Jurkat, Clone E6-1 (cell line): ENCODE measurements at regions not wholly inside any gene's neighbourhood (a gene's known extent, or its start where the extent isn't known, plus 50 kb on each side); places are given as distances from the start of the nearest gene placed in this dataset.
"Not testable (repeated sequence)": the region's sequence is repeated elsewhere in the genome, so short reads cannot be mapped to it uniquely, and the experiment has no call there.

Source experiments
- DNase-seq: peaks from one replicate; pipeline ENCODE4 v3.0.0-alpha.2; 2011; ENCODE audit warnings: low read depth, low spot score
- H3K4me3 ChIP-seq: 2 replicates; pipeline ENCODE4 v1.5.1; 2011; ENCODE audit warnings: mild to moderate bottlenecking, low read length, control low read depth, moderate library complexity

DNA sequence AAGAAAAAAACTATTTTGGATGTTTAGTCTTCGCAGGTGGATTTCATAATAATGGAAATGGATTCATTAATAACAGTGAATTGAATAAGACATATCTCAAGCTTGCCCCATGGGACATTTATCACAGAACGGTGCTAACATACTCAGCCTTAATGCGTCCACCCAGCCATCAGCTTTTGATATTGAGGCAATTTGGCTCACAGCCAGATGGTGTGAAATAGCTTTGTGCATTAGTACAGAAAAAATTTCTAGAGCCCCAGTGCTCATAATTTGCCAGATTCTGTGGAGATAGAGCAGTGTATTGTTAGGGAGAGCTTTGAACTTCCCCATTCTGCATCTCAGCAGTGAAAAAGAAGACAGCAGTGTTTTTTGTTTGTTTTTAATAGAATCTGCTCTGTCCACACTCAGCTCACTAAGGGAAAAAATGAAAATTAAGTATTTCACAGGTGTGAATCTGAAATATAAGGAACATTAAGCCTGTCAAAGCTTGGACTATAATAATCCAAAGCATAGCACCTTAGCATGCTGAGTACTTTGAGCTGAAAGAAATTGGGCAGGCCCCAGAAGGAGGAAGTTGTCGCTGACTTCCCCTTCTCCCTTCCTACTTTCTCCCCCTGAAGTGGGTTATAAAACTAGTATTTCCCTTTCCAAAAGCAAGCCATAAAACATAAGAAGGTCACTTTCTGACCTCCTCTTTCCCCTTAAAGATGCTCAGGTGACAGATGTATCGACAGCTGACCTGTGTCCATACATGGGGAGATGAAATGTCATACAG, 295.8 kb downstream of the MAGEB5 start:
- H3K4me3 ChIP-seq: no peak overlapping the region
- DNase-seq: no peak

- no peak for DNase-seq
Observed at GRCh38 chrX:26470941-26471340, 255.0 kb downstream of the MAGEB5 start.

GRCh38 chrX:26466387-26466786, 250.4 kb downstream of the MAGEB5 start:
- no peak overlapping the region for H3K4me3 ChIP-seq
- DNase-seq: no peak

More at GRCh38 chrX:26470941-26471340, 255.0 kb downstream of the MAGEB5 start:
- no peak overlapping the region for H3K4me3 ChIP-seq

- no peak for DNase-seq
- H3K4me3 ChIP-seq: no peak overlapping the region
Observed at GRCh38 chrX:26445288-26445687, 229.3 kb downstream of the MAGEB5 start.

- not testable (repeated sequence) for DNase-seq, H3K4me3 ChIP-seq
Observed at GRCh38 chrX:26444417-26444816, 228.4 kb downstream of the MAGEB5 start.

DNA sequence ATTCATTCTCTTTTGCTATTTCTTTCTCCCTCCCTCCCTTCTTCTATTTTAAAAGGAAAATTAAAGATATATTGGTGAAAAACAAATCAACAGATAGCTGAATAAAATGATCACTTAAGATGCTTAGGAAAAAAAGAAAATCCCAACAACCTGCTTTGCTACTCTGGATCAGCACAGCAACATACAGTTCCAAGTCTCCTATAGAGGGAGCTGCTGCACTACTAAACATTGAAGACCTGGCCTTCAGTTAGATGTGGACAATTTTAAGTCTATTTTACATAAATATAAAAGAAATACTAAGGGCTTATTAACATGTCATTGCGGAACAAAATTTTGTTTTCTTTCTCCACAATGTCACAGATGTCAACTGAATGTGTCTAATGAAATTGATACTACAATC, 226.4 kb downstream of the MAGEB5 start:
- H3K4me3 ChIP-seq: no peak overlapping the region
- no peak for DNase-seq

DNA sequence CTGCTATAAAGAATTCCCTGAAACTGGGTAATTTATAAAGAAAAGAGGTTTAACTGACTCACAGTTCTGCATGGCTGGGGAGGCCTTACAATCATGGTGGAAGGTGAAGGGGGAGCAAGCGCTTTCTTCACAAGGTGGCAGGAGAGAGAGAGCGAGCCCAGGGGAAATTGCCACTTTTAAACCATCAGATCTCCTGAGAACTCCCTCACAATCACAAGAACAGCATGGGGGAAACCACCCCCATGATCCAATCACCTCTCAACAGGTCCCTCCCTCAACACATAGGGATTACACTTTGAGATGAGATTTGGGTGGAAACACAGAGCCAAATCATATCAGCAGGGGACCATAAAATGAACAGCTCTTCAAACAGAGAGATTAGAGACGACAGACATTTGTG, 198.6 kb downstream of the MAGEB5 start:
- no peak for DNase-seq

DNA sequence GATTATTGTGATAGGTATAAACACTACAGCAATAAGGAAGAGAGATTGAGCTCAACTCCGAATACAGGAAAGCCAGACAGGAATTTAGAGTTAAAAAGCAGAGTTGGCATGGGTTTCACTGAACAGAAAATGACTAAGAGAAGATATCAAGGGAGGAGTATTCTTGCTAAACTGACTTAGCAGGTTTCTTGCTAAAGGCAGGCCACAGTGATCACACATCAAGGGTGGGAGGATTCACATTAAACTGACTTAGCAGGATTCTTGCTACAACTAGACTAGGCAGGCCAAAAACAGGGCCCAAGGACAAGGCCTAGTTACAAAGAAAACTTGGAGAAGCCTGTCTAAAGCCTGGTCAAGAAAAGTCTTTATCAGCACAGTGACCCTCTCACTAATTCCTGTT, 195.1 kb downstream of the MAGEB5 start:
- no peak overlapping the region for H3K4me3 ChIP-seq
- no peak for DNase-seq

More for the DNA sequence above, 198.6 kb downstream of the MAGEB5 start:
- H3K4me3 ChIP-seq: no peak overlapping the region

DNA sequence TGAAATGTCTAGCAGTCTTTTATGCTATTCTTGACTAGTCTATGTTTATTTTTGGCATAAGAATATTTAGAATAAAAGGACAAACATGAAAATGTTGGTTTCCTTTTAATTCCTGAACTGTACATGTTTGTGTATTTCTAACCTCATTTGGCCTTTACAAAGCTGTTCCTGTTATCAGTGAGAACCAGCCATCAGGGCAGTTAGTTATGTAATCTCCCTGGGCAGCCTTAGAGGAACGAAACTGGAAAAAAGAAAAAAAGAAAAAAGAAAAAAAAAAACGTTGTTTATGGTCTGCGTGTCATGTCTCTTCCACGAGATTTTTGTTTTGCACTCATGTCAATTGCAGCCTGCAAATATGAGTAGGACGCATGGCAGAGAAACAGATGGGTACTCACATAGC, 193.7 kb downstream of the MAGEB5 start:
- DNase-seq: no peak
- no peak overlapping the region for H3K4me3 ChIP-seq

DNA sequence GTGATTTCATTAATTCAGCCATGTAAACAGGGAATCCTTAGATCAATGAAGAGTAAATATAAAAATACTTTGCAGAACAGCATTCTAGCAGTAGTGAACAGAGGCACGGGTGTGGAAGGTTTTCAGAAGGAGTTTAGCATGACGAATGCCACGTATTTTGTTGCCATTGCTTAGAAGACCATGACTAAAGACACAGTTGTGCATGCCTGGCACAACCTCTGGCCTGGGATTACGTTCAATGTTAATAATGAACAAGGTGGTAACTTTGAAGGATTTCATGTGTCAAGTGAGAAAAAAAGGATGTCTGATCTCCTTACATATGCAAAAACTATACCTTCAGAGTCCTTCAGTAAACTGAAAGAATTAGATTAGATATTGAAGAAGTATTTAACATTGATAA, 171.9 kb downstream of the MAGEB5 start:
- no peak for DNase-seq
- no peak overlapping the region for H3K4me3 ChIP-seq

- DNase-seq: no peak
- no peak overlapping the region for H3K4me3 ChIP-seq
Observed at GRCh38 chrX:26376037-26376708, 160.2 kb downstream of the MAGEB5 start.

- no peak for DNase-seq
- no peak overlapping the region for H3K4me3 ChIP-seq
Observed at GRCh38 chrX:26375346-26375745, 159.4 kb downstream of the MAGEB5 start.

DNA sequence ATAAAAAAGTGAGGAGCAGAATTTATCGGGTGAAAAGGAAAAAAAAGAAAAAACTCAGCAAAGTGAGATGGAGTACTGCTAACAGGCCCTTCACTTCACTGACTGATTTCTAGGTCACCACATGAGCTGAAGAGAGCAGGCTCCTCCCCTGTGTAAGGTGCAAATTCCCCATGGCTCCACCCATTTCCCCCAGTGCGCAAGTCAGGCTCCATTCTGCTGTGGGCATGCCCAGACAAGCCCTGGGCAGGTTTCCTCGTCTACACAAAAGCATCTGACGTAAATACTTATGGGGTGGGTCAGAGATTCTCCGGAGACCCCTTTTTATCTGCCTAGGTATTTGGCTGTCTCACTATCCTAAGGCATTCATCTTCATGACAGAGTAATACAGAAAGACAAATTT, 157.9 kb downstream of the MAGEB5 start:
- no peak for DNase-seq

GRCh38 chrX:26352891-26353430, 137.0 kb downstream of the MAGEB5 start:
- H3K4me3 ChIP-seq: no peak overlapping the region
- no peak for DNase-seq

More for the DNA sequence above, 157.9 kb downstream of the MAGEB5 start:
- no peak overlapping the region for H3K4me3 ChIP-seq

- no peak for DNase-seq
- H3K4me3 ChIP-seq: no peak overlapping the region
Observed at GRCh38 chrX:26347171-26347570, 131.2 kb downstream of the MAGEB5 start.

- no peak for DNase-seq
- no peak overlapping the region for H3K4me3 ChIP-seq
Observed at GRCh38 chrX:26334232-26334631, 118.3 kb downstream of the MAGEB5 start.

DNA sequence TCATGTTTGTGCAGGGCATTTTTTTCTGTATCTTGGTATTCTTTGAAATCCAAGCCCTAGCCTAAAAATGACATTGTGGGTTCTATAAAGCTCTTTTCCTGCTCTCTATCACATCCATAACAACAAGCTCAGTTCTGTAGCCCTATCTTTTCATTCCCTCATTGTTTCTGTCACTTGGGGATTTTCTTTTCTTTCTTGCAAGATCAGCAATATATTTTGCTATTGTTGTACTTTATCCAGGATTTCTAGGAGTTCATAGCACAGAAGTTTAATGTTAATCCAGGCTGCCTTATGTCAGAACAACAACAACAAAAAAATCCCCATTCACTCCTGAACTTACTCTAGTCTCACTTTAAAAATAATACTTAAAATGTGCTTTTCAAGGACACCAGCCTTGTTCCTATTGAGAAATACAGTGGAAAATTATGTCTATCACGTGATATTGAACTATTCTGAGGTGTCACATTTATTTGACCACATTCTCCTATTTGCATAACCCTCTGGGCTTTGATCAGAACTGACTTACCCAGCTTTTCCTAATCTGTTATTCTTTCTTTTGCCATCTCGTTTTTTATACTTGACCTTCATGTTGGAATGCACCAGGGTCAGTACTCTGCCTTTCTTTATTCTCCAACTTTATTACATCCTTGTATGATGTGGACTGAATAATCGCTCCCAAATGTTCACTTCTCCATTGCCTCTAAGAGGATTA, 112.8 kb downstream of the MAGEB5 start:
- no peak overlapping the region for H3K4me3 ChIP-seq
- DNase-seq: no peak

DNA sequence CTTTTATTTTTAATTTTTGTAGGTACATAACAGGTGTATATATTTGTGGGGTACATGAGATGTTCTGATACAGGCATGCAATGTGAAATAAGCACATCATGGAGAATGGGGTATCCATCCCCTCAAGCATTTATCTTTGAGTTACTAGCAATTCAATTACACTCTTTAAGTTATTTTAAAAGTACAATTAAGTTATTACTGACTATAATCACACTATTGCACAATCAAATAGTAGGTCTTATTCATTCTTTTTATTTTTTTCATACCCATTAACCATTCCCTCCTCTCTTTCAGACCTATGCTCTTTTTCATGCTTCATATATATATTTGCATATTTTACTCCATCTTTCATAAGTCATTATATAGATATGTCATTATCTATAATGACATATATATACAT, 93.3 kb downstream of the MAGEB5 start:
- no peak for DNase-seq
- no peak overlapping the region for H3K4me3 ChIP-seq

DNA sequence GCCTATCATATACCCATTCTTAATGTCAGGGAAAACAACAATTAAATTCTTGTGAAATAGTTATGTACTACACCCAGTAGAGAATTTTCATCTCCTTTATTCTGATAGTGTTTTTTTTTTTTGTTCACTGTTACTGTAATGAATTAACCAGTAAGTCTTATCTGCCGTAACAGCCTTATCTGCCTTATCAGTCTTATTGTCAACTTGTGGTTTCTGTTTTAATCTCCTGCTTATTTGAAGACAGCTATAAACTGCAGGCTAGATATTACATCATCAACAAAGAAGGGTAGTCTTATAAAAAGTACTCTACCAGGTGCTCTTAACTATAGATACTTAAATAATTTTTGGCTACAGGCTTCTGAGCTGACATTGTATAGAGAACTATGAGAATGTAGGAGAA, 79.5 kb downstream of the MAGEB5 start:
- DNase-seq: peak; percentile 27
- H3K4me3 ChIP-seq: no peak overlapping the region

- H3K4me3 ChIP-seq: no peak overlapping the region
- DNase-seq: no peak
Observed at GRCh38 chrX:26286836-26287235, 70.9 kb downstream of the MAGEB5 start.
